Posterior vena cava (tissue), 2 donors: ENCODE measurements at regions not wholly inside any gene's neighbourhood (a gene's known extent, or its start where the extent isn't known, plus 50 kb on each side); places are given as distances from the start of the nearest gene placed in this dataset.
A peak's percentile ranks its signal among the peaks of the same experiment; 100 is the strongest.
"Not testable (repeated sequence)": the region's sequence is repeated elsewhere in the genome, so short reads cannot be mapped to it uniquely, and the experiment has no call there.

Experiments
- DNase-seq: peaks from one replicate; pipeline ENCODE4 v3.0.0-alpha.2; 2020; ENCODE audit warnings: low spot score
- intact Hi-C, 2 donors: fragments of 100-400 bp; cut with DNase I; formaldehyde crosslinking; loops; one replicate each; pipeline versions ENCODE4 v1.14.1 to v1.14.2; 2022 to 2023
- donor health status: DM: yes; HTN: yes; CAD: no.
- donor health status: DM: yes; HTN: yes; CAD: no.

- intact Hi-C loops, result no loop called here
- DNase-seq, result no peak
These were observed 55.6 kb downstream of the SOWAHC start for GRCh38 chr2:109669731-109670130.

- intact Hi-C loops, result no loop called here
- no peak for DNase-seq
These were observed 56.6 kb downstream of the SOWAHC start for GRCh38 chr2:109670556-109671411.

GRCh38 chr2:109674894-109675534, 60.9 kb downstream of the SOWAHC start:
- intact Hi-C loops, result no loop called here
- no peak for DNase-seq

GRCh38 chr2:109675666-109676345, 61.6 kb downstream of the SOWAHC start:
- DNase-seq, result no peak
- intact Hi-C loops, result no loop called here

- intact Hi-C loops, result no loop called here
- no peak for DNase-seq
These were observed 62.3 kb downstream of the SOWAHC start for GRCh38 chr2:109676346-109676902.

GRCh38 chr2:109677121-109677731, 63.1 kb downstream of the SOWAHC start:
- intact Hi-C loops, DNase-seq: not testable (repeated sequence)

- DNase-seq, result no peak
- intact Hi-C loops, result no loop called here
These were observed 63.8 kb downstream of the SOWAHC start for GRCh38 chr2:109677835-109678580.

- DNase-seq, intact Hi-C loops: not testable (repeated sequence)
These were observed 64.6 kb downstream of the SOWAHC start for GRCh38 chr2:109678724-109679201.

GRCh38 chr2:109679225-109679624, 65.1 kb downstream of the SOWAHC start:
- no peak for DNase-seq
- intact Hi-C loops, result no loop called here

GRCh38 chr2:109679626-109680025, 65.5 kb downstream of the SOWAHC start:
- no peak for DNase-seq
- intact Hi-C loops, result no loop called here

GRCh38 chr2:109680523-109681297, 66.5 kb downstream of the SOWAHC start:
- no peak for DNase-seq
- intact Hi-C loops, result no loop called here

- intact Hi-C loops, result no loop called here
- no peak for DNase-seq
These were observed 67.6 kb downstream of the SOWAHC start for GRCh38 chr2:109681633-109682380.

GRCh38 chr2:109683452-109683851, 69.3 kb downstream of the SOWAHC start:
- intact Hi-C loops, result no loop called here
- DNase-seq, result no peak

GRCh38 chr2:109685453-109685852, 71.3 kb downstream of the SOWAHC start:
- intact Hi-C loops, result no loop called here
- DNase-seq, result no peak

- no peak for DNase-seq
- intact Hi-C loops, result no loop called here
These were observed 72.8 kb downstream of the SOWAHC start for GRCh38 chr2:109686921-109687320.

GRCh38 chr2:109689182-109689930, 75.2 kb downstream of the SOWAHC start:
- intact Hi-C loops, result no loop called here
- no peak for DNase-seq

GRCh38 chr2:109689973-109690372, 75.8 kb downstream of the SOWAHC start:
- DNase-seq, result peak; percentile 32
- intact Hi-C loops, result no loop called here
